H9 (cell line): ENCODE measurements at regions not wholly inside any gene's neighbourhood (a gene's known extent, or its start where the extent isn't known, plus 50 kb on each side); places are given as distances from the start of the nearest gene placed in this dataset.

Experiments
- DNase-seq: peaks from one replicate; pipeline ENCODE4 v3.0.0-alpha.2; 2017
- H2AFZ ChIP-seq: one replicate; pipeline ENCODE4 v1.6.1; 2013; ENCODE audit warnings: mild to moderate bottlenecking, low read length, control low read depth, moderate library complexity
- H2AK5ac ChIP-seq: 2 replicates; pipeline ENCODE4 v1.6.1; 2013; ENCODE audit warnings: low read length, control low read depth, mixed read lengths; ENCODE audit not compliant: insufficient read length
- H2BK120ac ChIP-seq: one replicate; pipeline ENCODE4 v1.6.1; 2013; ENCODE audit warnings: low read depth, mild to moderate bottlenecking, low read length, control low read depth, inconsistent platforms; ENCODE audit not compliant: poor library complexity, severe bottlenecking
- H2BK12ac ChIP-seq: 2 replicates; pipeline ENCODE4 v1.6.1; 2013; ENCODE audit warnings: low read length, control low read depth, mixed read lengths, low read depth; ENCODE audit not compliant: insufficient read length
- H2BK15ac ChIP-seq: 2 replicates; pipeline ENCODE4 v1.6.1; 2013; ENCODE audit warnings: low read depth, low read length, control low read depth
- H2BK20ac ChIP-seq: one replicate; pipeline ENCODE4 v1.6.1; 2013; ENCODE audit warnings: low read depth, mild to moderate bottlenecking, low read length, control low read depth, inconsistent platforms; ENCODE audit not compliant: poor library complexity, severe bottlenecking
- H2BK5ac ChIP-seq: 2 replicates; pipeline ENCODE4 v1.6.1; 2013; ENCODE audit warnings: low read length, control low read depth, mixed read lengths; ENCODE audit not compliant: insufficient read length
- H3K14ac ChIP-seq: 2 replicates; pipeline ENCODE4 v1.6.1; 2013; ENCODE audit warnings: low read length, control low read depth; ENCODE audit not compliant: insufficient read depth
- H3K18ac ChIP-seq: 2 replicates; pipeline ENCODE4 v1.6.1; 2013; ENCODE audit warnings: low read depth, mild to moderate bottlenecking, mixed read lengths, low read length, control low read depth; ENCODE audit not compliant: insufficient read length
- H3K23ac ChIP-seq: 2 replicates; pipeline ENCODE4 v1.6.1; 2013; ENCODE audit warnings: low read length, control low read depth, mixed read lengths, low read depth; ENCODE audit not compliant: insufficient read length
- H3K23me2 ChIP-seq: 2 replicates; pipeline ENCODE4 v1.6.1; 2013; ENCODE audit warnings: low read depth, mild to moderate bottlenecking, mixed read lengths, low read length, control low read depth; ENCODE audit not compliant: insufficient read length, poor library complexity, severe bottlenecking
- H3K27ac ChIP-seq: 2 replicates; pipeline ENCODE4 v1.5.1; 2013; ENCODE audit warnings: low read length, control low read depth, mixed read lengths, low read depth; ENCODE audit not compliant: insufficient read length
- H3K27me3 ChIP-seq: 2 replicates; pipeline ENCODE4 v1.6.1; 2013; ENCODE audit warnings: low read length, control low read depth, inconsistent platforms; ENCODE audit not compliant: insufficient read depth
- H3K4ac ChIP-seq: 2 replicates; pipeline ENCODE4 v1.6.1; 2013; ENCODE audit warnings: low read depth, mild to moderate bottlenecking, control low read depth, inconsistent platforms, low read length, moderate library complexity
- H3K4me1 ChIP-seq: 2 replicates; pipeline ENCODE4 v1.6.1; 2013; ENCODE audit warnings: low read length, control low read depth, inconsistent platforms; ENCODE audit not compliant: insufficient read depth
- H3K4me2 ChIP-seq: 2 replicates; pipeline ENCODE4 v1.6.1; 2013; ENCODE audit warnings: low read length, control low read depth, mixed read lengths; ENCODE audit not compliant: insufficient read length, insufficient read depth
- H3K56ac ChIP-seq: 2 replicates; pipeline ENCODE4 v1.6.1; 2013; ENCODE audit warnings: low read depth, mild to moderate bottlenecking, mixed read lengths, low read length, control low read depth; ENCODE audit not compliant: insufficient read length
- H3K79me1 ChIP-seq: 2 replicates; pipeline ENCODE4 v1.6.1; 2013; ENCODE audit warnings: low read depth, mild to moderate bottlenecking, moderate library complexity, low read length, control low read depth, inconsistent platforms; ENCODE audit not compliant: insufficient read depth, poor library complexity, severe bottlenecking
- H3K79me2 ChIP-seq: 2 replicates; pipeline ENCODE4 v1.6.1; 2013; ENCODE audit warnings: low read length, control low read depth, inconsistent platforms; ENCODE audit not compliant: insufficient read depth
- H3K9ac ChIP-seq: 2 replicates; pipeline ENCODE4 v1.6.1; 2013; ENCODE audit warnings: low read length, control low read depth, mixed read lengths; ENCODE audit not compliant: insufficient read length; ENCODE audit errors: extremely low read depth
- H3K9me3 ChIP-seq: one replicate; pipeline ENCODE4 v1.6.1; 2013; ENCODE audit warnings: low read depth, low read length, inconsistent platforms; ENCODE audit not compliant: control insufficient read depth
- H3T11ph ChIP-seq: one replicate; pipeline ENCODE4 v1.6.1; 2013; ENCODE audit warnings: mild to moderate bottlenecking, low read length, control low read depth, inconsistent platforms
- H4K20me1 ChIP-seq: one replicate; pipeline ENCODE4 v1.6.1; 2013; ENCODE audit not compliant: control insufficient read depth, insufficient read length, insufficient read depth
- H4K5ac ChIP-seq: 2 replicates; pipeline ENCODE4 v1.6.1; 2013; ENCODE audit warnings: low read depth, mild to moderate bottlenecking, mixed read lengths, low read length, control low read depth; ENCODE audit not compliant: insufficient read length
- H4K8ac ChIP-seq: replicated peaks from 2 replicates; pipeline ENCODE4 v1.6.1; 2013; ENCODE audit warnings: low read length, control low read depth, mixed read lengths, low read depth; ENCODE audit not compliant: insufficient read length
- H4K91ac ChIP-seq: 2 replicates; pipeline ENCODE4 v1.6.1; 2013; ENCODE audit warnings: low read depth, mild to moderate bottlenecking, moderate library complexity, mixed read lengths, low read length, control low read depth; ENCODE audit not compliant: insufficient read length
- H3K27ac Mint-ChIP-seq, 3 experiments: 2 replicates in 2 of 3; 3 replicates in 1 of 3; pipeline ENCODE4 v1.8.0; 2020 to 2021; ENCODE audit warnings: mixed read lengths in 3 of 3, mild to moderate bottlenecking in 1 of 3, moderate library complexity in 1 of 3
- H3K27me3 Mint-ChIP-seq: 2 replicates; pipeline ENCODE4 v1.8.0; 2021; ENCODE audit warnings: low read depth, mild to moderate bottlenecking, moderate library complexity, mixed read lengths
- H3K36me3 Mint-ChIP-seq, 3 experiments: 2 replicates in 2 of 3; 3 replicates in 1 of 3; pipeline ENCODE4 v1.8.0; 2020 to 2021; ENCODE audit warnings: low read depth in 3 of 3, mixed read lengths in 3 of 3; ENCODE audit not compliant: insufficient read depth in 1 of 3
- H3K4me1 Mint-ChIP-seq, 2 experiments: 2 replicates each; pipeline ENCODE4 v1.8.0; 2020; ENCODE audit warnings: mixed read lengths in 2 of 2
- H3K4me3 Mint-ChIP-seq, 2 experiments: 2 replicates in 1 of 2; 3 replicates in 1 of 2; pipeline ENCODE4 v1.8.0; 2020 to 2021; ENCODE audit warnings: mild to moderate bottlenecking in 2 of 2, mixed read lengths in 2 of 2, moderate library complexity in 1 of 2
- H3K9me3 Mint-ChIP-seq, 2 experiments: 2 replicates in 1 of 2; 3 replicates in 1 of 2; pipeline ENCODE4 v1.8.0; 2020; ENCODE audit warnings: mild to moderate bottlenecking in 2 of 2, mixed read lengths in 2 of 2, moderate library complexity in 1 of 2
- WGBS: extraction: QIAGEN DNeasy Blood & Tissue Kit; methylation state at CpG from one replicate; pipeline ENCODE4 v1.1.7; 2013; ENCODE audit warnings: missing lambda C conversion rate, low lambda C conversion rate, mixed read lengths; ENCODE audit not compliant: insufficient read length; ENCODE audit errors: extremely low coverage; 5-methylcytosine and 5-hydroxymethylcytosine counted together
- TF ChIP-seq, protein P1 (sequence below): fragments of 200-600 bp; sonication (generic); conservative IDR thresholded peaks from 3 replicates; pipeline ENCODE4 v1.8.0; 2021; ENCODE audit warnings: antibody characterized with exemption, mild to moderate bottlenecking

DNA sequence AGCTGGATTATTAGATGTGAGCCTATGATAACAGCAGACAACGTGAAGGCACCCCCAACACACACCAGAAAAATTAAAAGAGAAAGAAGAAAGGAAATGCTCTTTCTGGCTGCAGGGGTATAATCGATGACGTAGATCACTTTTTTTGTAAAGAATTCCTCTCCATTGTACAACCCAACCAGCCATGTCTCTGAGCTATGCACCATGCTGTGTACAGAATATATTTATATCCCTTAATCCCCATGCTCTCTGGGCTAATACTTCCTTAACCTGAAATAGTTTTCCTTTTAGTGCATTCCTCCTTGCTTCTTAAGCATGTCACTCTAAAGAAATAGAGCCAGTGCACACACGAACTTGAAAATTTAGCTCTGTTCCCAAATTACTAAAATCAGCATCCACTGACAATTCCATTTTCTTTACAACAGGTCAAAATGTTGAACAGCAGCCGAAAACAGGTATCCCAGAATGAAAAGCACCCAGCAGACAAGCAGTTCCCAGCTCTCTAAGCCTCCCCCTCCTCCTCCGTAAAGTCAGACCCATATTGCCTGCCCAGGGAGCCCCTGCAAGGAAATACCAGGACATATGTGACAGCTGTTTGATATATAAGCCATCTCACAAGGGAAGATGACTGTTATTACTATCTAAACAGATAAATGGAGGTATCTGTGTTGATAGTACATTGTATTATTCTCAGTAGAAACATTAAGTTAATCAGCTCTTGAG lies 247.4 kb upstream of the RAB6C start:
- WGBS: no CpG with 5 or more reads among the region's 6 CpGs
- no peaks in the 10 kb centered on the region for H3K79me1 ChIP-seq
- no peak overlapping the region for H3K56ac ChIP-seq

More for the DNA sequence above, 247.4 kb upstream of the RAB6C start:
- no peak overlapping the region for H4K91ac ChIP-seq
- Mint-ChIP-seq H3K9me3 (no peaks in the 10 kb centered on the region), H3K27ac (no peak overlapping the region; a peak in 1 of 7 replicates), H3K4me1 (peaks cover 6% of the 10 kb centered on the region in 2 experiments), H3K4me3 (no peak overlapping the region), H3K27me3 (no peaks in the 10 kb centered on the region), H3K36me3 (no peaks in the 10 kb centered on the region)
- H3K23me2 ChIP-seq: no peaks in the 10 kb centered on the region
- H2BK12ac ChIP-seq: no peak overlapping the region
- no peak overlapping the region for H3K4ac ChIP-seq
- H3K27ac ChIP-seq: no peak overlapping the region
- no peak overlapping the region for H2BK120ac ChIP-seq
- H3K4me2 ChIP-seq: no peak overlapping the region
- DNase-seq: no peak
- H3K27me3 ChIP-seq: no peaks in the 10 kb centered on the region
- no peak overlapping the region for H3K18ac ChIP-seq
- no peak overlapping the region for H3K23ac ChIP-seq
- no peak overlapping the region for H2BK20ac ChIP-seq
- no peaks in the 10 kb centered on the region for H3K9me3 ChIP-seq
- no peaks in the 10 kb centered on the region for H3K4me1 ChIP-seq
- no peak overlapping the region for H3K14ac ChIP-seq
- TF ChIP-seq, protein P1, sequence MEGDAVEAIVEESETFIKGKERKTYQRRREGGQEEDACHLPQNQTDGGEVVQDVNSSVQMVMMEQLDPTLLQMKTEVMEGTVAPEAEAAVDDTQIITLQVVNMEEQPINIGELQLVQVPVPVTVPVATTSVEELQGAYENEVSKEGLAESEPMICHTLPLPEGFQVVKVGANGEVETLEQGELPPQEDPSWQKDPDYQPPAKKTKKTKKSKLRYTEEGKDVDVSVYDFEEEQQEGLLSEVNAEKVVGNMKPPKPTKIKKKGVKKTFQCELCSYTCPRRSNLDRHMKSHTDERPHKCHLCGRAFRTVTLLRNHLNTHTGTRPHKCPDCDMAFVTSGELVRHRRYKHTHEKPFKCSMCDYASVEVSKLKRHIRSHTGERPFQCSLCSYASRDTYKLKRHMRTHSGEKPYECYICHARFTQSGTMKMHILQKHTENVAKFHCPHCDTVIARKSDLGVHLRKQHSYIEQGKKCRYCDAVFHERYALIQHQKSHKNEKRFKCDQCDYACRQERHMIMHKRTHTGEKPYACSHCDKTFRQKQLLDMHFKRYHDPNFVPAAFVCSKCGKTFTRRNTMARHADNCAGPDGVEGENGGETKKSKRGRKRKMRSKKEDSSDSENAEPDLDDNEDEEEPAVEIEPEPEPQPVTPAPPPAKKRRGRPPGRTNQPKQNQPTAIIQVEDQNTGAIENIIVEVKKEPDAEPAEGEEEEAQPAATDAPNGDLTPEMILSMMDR: no peak
- H3K79me2 ChIP-seq: no peaks in the 10 kb centered on the region
- no peak overlapping the region for H2AFZ ChIP-seq
- H2BK15ac ChIP-seq: no peak overlapping the region
- H3K9ac ChIP-seq: no peak overlapping the region
- H4K8ac ChIP-seq: no peak overlapping the region
- H4K5ac ChIP-seq: no peak overlapping the region
- no peak overlapping the region for H2AK5ac ChIP-seq
- no peak overlapping the region for H3T11ph ChIP-seq
- H2BK5ac ChIP-seq: no peak overlapping the region
- H4K20me1 ChIP-seq: no peaks in the 10 kb centered on the region
